A549 (cell line): ENCODE measurements at regions not wholly inside any gene's neighbourhood (a gene's known extent, or its start where the extent isn't known, plus 50 kb on each side); places are given as distances from the start of the nearest gene placed in this dataset.
A peak's percentile ranks its signal among the peaks of the same experiment; 100 is the strongest.

ENCODE experiments used
- ATAC-seq, 2 experiments: fragments of 200-7000 bp in 1 of 2; fragments of >200 bp in 1 of 2; cut with Nextera tagmentation in 1 of 2; cut with Tn5 transposase in 1 of 2; 3 replicates each; pipeline versions ENCODE4 v1.8.0 to v1.9.1; 2018 to 2020; ENCODE audit warnings: mild to moderate bottlenecking in 1 of 2, moderate library complexity in 1 of 2
- CTCF ChIA-PET: fragments of 300-600 bp; sonication (Branson Sonifier 250); formaldehyde crosslinking; extraction: SDS; loops from one replicate; lab custom pipeline; 2021; ENCODE audit warnings: antibody characterized with exemption, inconsistent platforms; lab: Yijun Ruan, JAX
- POLR2A ChIA-PET: fragments of 350-600 bp; formaldehyde crosslinking; extraction: SDS; loops from one replicate; lab custom pipeline; 2021; ENCODE audit warnings: antibody characterized with exemption, inconsistent platforms; lab: Yijun Ruan, JAX
- DNase-seq, 2 experiments: peaks; one replicate each; pipeline versions ENCODE4 v3.0.0 to v3.0.0-alpha.2; 2011 to 2016; ENCODE audit warnings: low read depth in 1 of 2, low spot score in 1 of 2
- FAIRE-seq: peaks from 2 replicates; lab custom pipeline; 2011; peaks lifted over from hg19 to GRCh38; lab: Jason Lieb, UNC
- H3K27ac ChIP-seq, 2 experiments: fragments of >200 bp; sonication (Bioruptor Twin); formaldehyde crosslinking; 3 replicates each; pipeline ENCODE4 v1.5.1; 2016 to 2017
- H3K4me1 ChIP-seq: fragments of >200 bp; sonication (Bioruptor Twin); formaldehyde crosslinking; 3 replicates; pipeline ENCODE4 v1.6.1; 2016
- H3K4me2 ChIP-seq: fragments of >200 bp; sonication (Bioruptor Twin); formaldehyde crosslinking; 3 replicates; pipeline ENCODE4 v1.6.1; 2016
- H3K4me3 ChIP-seq: fragments of >200 bp; sonication (Bioruptor Twin); formaldehyde crosslinking; 3 replicates; pipeline ENCODE4 v1.5.1; 2016
- H3K9me3 ChIP-seq: fragments of >200 bp; sonication (Bioruptor Twin); formaldehyde crosslinking; 3 replicates; pipeline ENCODE4 v1.6.1; 2016
- BCL3 ChIP-seq: fragments of >200 bp; sonication (Bioruptor Twin); formaldehyde crosslinking; IDR thresholded peaks from 3 replicates; pipeline ENCODE4 v1.6.1; 2016
- CEBPB ChIP-seq, 2 experiments: fragments of >200 bp in 1 of 2; sonication (Bioruptor Twin) in 1 of 2; formaldehyde crosslinking in 1 of 2; IDR thresholded peaks; 2 replicates each; pipeline ENCODE4 v1.6.1; 2012 to 2016
- CHD4 ChIP-seq: fragments of 200-600 bp; sonication (generic); IDR thresholded peaks from 2 replicates; pipeline ENCODE4 v1.6.1; 2016; ENCODE audit warnings: antibody characterized with exemption, mild to moderate bottlenecking, borderline replicate concordance
- CTCF ChIP-seq: fragments of >200 bp; sonication (Bioruptor Twin); formaldehyde crosslinking; IDR thresholded peaks from 3 replicates; pipeline ENCODE4 v1.5.1; 2016
- EHMT2 ChIP-seq: fragments of 200-600 bp; sonication (generic); IDR thresholded peaks from 2 replicates; pipeline ENCODE4 v1.6.1; 2016; ENCODE audit warnings: antibody characterized with exemption, low read depth, mild to moderate bottlenecking, moderate library complexity
- ELK1 ChIP-seq: fragments of 150-350 bp; IDR thresholded peaks from 2 replicates; pipeline ENCODE4 v1.6.1; 2014; ENCODE audit warnings: low read depth, mild to moderate bottlenecking, low read length
- EP300 ChIP-seq, 2 experiments: fragments of >200 bp; sonication (Bioruptor Twin); formaldehyde crosslinking; IDR thresholded peaks; 2 replicates in 1 of 2; 3 replicates in 1 of 2; pipeline ENCODE4 v1.6.1; 2016 to 2017
- FOSB ChIP-seq: fragments of 250-450 bp; sonication (Bioruptor Pico); IDR thresholded peaks from 2 replicates; pipeline ENCODE4 v1.5.0; 2020; ENCODE audit warnings: mild to moderate bottlenecking, moderate library complexity
- HOXA7 ChIP-seq: fragments of 250-450 bp; sonication (Bioruptor Pico); IDR thresholded peaks from 2 replicates; pipeline ENCODE4 v1.5.0; 2020; ENCODE audit warnings: mild to moderate bottlenecking, moderate library complexity
- HOXB5 ChIP-seq: fragments of 250-450 bp; sonication (Bioruptor Pico); IDR thresholded peaks from 2 replicates; pipeline ENCODE4 v1.5.0; 2020; ENCODE audit warnings: mild to moderate bottlenecking, moderate library complexity
- JUNB ChIP-seq: fragments of >200 bp; sonication (Bioruptor Twin); formaldehyde crosslinking; IDR thresholded peaks from 2 replicates; pipeline ENCODE4 v1.6.1; 2016
- KDM1A ChIP-seq: fragments of 200-600 bp; sonication (generic); IDR thresholded peaks from 2 replicates; pipeline ENCODE4 v1.6.1; 2016; ENCODE audit warnings: low read depth, mild to moderate bottlenecking
- MAZ ChIP-seq: fragments of 150-350 bp; IDR thresholded peaks from 2 replicates; pipeline ENCODE4 v1.6.1; 2014; ENCODE audit warnings: antibody characterized with exemption, low read depth, low read length, borderline replicate concordance
- PHF8 ChIP-seq: fragments of 200-600 bp; sonication (generic); IDR thresholded peaks from 2 replicates; pipeline ENCODE4 v1.6.1; 2016; ENCODE audit warnings: low read depth, mild to moderate bottlenecking, antibody characterized with exemption, moderate library complexity, borderline replicate concordance
- POLR2A ChIP-seq: IDR thresholded peaks from 2 replicates; pipeline ENCODE4 v1.6.1; 2012; ENCODE audit warnings: mild to moderate bottlenecking, low read length
- RCOR1 ChIP-seq: fragments of 150-350 bp; IDR thresholded peaks from 2 replicates; pipeline ENCODE4 v1.6.1; 2014; ENCODE audit warnings: antibody characterized with exemption, low read length, low read depth
- REST ChIP-seq: fragments of 200-600 bp; sonication (generic); IDR thresholded peaks from 2 replicates; pipeline ENCODE4 v1.6.1; 2016; ENCODE audit warnings: antibody characterized with exemption, mild to moderate bottlenecking, moderate library complexity
- SMC3 ChIP-seq: fragments of >200 bp; sonication (Bioruptor Twin); formaldehyde crosslinking; IDR thresholded peaks from 3 replicates; pipeline ENCODE4 v1.6.1; 2018; ENCODE audit warnings: inconsistent platforms
- SREBF2 ChIP-seq: fragments of 450-650 bp; IDR thresholded peaks from 2 replicates; pipeline ENCODE4 v1.6.1; 2014; ENCODE audit warnings: mild to moderate bottlenecking, moderate library complexity
- TP53 ChIP-seq: fragments of 250-450 bp; sonication (Bioruptor Pico); IDR thresholded peaks from 2 replicates; pipeline ENCODE4 v1.5.0; 2021; ENCODE audit warnings: mild to moderate bottlenecking, moderate library complexity
- WGBS: methylation state at CpG from one replicate; pipeline ENCODE4 v1.1.6; 2017; ENCODE audit errors: missing lambda C conversion rate; 5-methylcytosine and 5-hydroxymethylcytosine counted together
- TF ChIP-seq, protein P1 (sequence below): fragments of 250-450 bp; sonication (Bioruptor Pico); IDR thresholded peaks from 2 replicates; pipeline ENCODE4 v1.5.0; 2020; ENCODE audit warnings: low read depth, mild to moderate bottlenecking, moderate library complexity

DNA sequence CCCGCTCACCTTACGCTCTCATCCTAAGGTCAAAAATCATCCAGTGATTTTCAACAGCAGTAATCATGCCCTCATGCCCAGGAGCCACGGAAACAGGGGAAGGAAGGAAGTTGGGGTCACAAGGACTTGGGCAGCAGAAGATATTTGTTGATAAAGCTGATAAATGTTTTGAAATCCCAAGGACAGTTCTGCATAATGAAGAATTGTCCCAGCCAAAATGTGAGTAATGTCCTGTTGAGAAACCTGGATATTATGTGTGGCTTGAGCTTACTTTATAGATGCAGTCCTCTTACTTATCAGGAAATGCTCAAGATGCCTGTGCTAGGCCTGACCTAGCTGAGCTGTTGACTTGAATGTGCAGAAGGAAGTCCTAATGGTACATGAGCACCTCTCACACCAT is 263.0 kb upstream of the ZFP42 start:
- CTCF ChIA-PET, result no interaction called here
- H3K4me3 ChIP-seq, result no peak overlapping the region
- H3K4me1 ChIP-seq, result no peaks in the 10 kb centered on the region
- POLR2A ChIA-PET, result no interaction called here
- no peak for ATAC-seq
- H3K27ac ChIP-seq, result no peak overlapping the region
- no peak for DNase-seq
- H3K4me2 ChIP-seq, result no peak overlapping the region
- TF ChIP-seq ELK1 (no peak), BCL3 (no peak), JUNB (no peak), REST (no peak), SMC3 (no peak), PHF8 (no peak), EP300 (IDR thresholded peaks at IDR 0.05) (no peak), MAZ (no peak), CEBPB (IDR thresholded peaks at IDR 0.05) (no peak), KDM1A (no peak), CTCF (no peak)
- TF ChIP-seq, protein P1, sequence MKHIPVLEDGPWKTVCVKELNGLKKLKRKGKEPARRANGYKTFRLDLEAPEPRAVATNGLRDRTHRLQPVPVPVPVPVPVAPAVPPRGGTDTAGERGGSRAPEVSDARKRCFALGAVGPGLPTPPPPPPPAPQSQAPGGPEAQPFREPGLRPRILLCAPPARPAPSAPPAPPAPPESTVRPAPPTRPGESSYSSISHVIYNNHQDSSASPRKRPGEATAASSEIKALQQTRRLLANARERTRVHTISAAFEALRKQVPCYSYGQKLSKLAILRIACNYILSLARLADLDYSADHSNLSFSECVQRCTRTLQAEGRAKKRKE (CRISPR knock-in tag), result no peak
- 67% methylated on average over 3 of the region's 3 CpGs for whole genome bisulfite sequencing
- peaks cover 3% of the 10 kb centered on the region; the same call in 1 of the 3 replicates for H3K9me3 ChIP-seq
- FAIRE-seq, result no peak

- Histone ChIP-seq H3K9me3 (peaks cover 7% of the 10 kb centered on the region; the same call in 2 of the 3 replicates), H3K27ac (no peak overlapping the region), H3K4me2 (no peak overlapping the region), H3K4me1 (no peaks in the 10 kb centered on the region), H3K4me3 (no peak overlapping the region)
- POLR2A ChIA-PET, result no interaction called here
- DNase-seq (peak in 1 of 2 experiments; percentile 18), ATAC-seq (no peak), FAIRE-seq (no peak)
- CTCF ChIA-PET, result no interaction called here
- TF ChIP-seq HOXA7 (CRISPR knock-in tag) (no peak), EHMT2 (no peak), CTCF (no peak), FOSB (CRISPR knock-in tag) (no peak), SREBF2 (no peak), PHF8 (no peak), RCOR1 (no peak), CHD4 (no peak), REST (no peak), POLR2A (no peak), TP53 (no peak), HOXB5 (CRISPR knock-in tag) (no peak)
- TF ChIP-seq, protein P1 (CRISPR knock-in tag), result no peak
- 21% methylated on average over 1 of the region's 1 CpG for WGBS
Measured at GRCh38 chr4:187739771-187740170, 255.8 kb upstream of the ZFP42 start.
